ENCODE measurements at regions not wholly inside any gene's neighbourhood (a gene's known extent, or its start where the extent isn't known, plus 50 kb on each side); places are given as distances from the start of the nearest gene placed in this dataset.

DNA sequence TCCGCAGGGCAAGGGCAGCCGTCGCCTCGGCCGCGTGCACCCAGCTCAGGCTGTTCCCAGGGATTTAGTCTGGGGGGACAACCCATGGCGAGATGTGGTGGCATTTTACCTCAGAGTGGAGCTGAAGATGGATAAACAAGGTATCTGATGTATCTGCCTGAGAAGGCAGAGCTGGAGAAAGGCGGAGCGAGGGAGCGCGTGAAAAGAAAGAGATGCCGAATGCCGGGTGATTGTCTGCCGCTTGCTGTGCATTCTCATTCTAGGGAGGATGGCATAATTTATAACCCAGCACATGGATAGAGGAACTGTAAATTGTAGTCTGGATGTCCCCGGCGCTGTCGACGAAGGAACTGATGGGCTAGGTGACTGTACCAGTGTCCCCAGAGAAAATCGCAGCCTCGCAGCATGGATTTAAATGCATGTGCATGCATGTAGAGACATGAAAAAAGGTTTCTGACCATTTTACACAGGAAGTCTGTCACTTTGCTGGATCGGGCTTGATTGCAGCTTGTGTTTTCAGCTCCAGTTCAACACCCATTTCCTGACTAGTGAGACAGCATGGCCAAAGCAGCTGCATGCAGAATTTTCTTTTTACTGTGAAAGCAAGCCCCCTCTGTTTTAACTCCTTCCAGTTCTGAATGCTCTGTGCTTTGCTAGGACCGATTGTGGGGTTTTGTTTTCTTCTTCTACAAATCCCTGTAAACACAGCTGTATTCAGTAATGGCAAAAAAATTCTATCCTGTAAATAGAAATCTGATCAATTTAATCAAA is 149.7 kb downstream of the PRL start:
- no CpG with 5 or more reads among the region's 22 CpGs for WGBS (ENCODE audit: extremely low coverage, insufficient coverage, insufficient read length)
- Histone ChIP-seq H3K14ac (ENCODE audit: low read length) (peak overlapping the region; percentile 83), H4K91ac (ENCODE audit: low read depth, low read length) (peak overlapping the region; percentile 96), H3K4me1 (ENCODE audit: control insufficient read depth in 1 of 2, insufficient read depth in 2 of 2, low read length in 2 of 2) (peaks cover 14 to 22% of the 10 kb centered on the region in 2 experiments), H3K9ac (ENCODE audit: low read length) (no peak overlapping the region), H2BK120ac (ENCODE audit: insufficient read depth, low read length, poor library complexity) (peak overlapping the region; percentile 96), H3K27me3 (ENCODE audit: insufficient read depth, low read length) (no peaks in the 10 kb centered on the region), H3K4me3 (ENCODE audit: low read depth, low read length) (no peak overlapping the region), H2BK5ac (ENCODE audit: low read depth, low read length, poor library complexity) (peak overlapping the region; percentile 76), H3K79me2 (ENCODE audit: control insufficient read depth, insufficient read depth, low read length, poor library complexity) (peaks cover 2% of the 10 kb centered on the region), H3K18ac (ENCODE audit: low read length) (peak overlapping the region; percentile 92), H3K27ac (ENCODE audit: low read depth, low read length) (no peak overlapping the region), H3K79me1 (ENCODE audit: low read length) (peaks cover 9% of the 10 kb centered on the region), H3K23ac (ENCODE audit: low read length) (no peak overlapping the region), H3K4ac (ENCODE audit: low read depth, low read length) (peak overlapping the region; percentile 49), H2AK5ac (ENCODE audit: low read length) (peak overlapping the region; percentile 98), H2BK12ac (ENCODE audit: low read length) (peak overlapping the region; percentile 99), H4K8ac (ENCODE audit: low read depth, low read length) (peak overlapping the region; percentile 85), H4K12ac (ENCODE audit: low read depth, low read length) (no peak overlapping the region), H3K4me2 (ENCODE audit: low read length) (no peak overlapping the region), H3K36me3 (ENCODE audit: control insufficient read depth in 1 of 2, insufficient read depth in 2 of 2, low read length in 2 of 2) (peaks cover 0 to 5% of the 10 kb centered on the region in 2 experiments), H2AFZ (ENCODE audit: insufficient read depth, low read length, poor library complexity) (no peak overlapping the region), H3K9me3 (ENCODE audit: insufficient read depth, low read depth, low read length) (no peaks in the 10 kb centered on the region)
- no peak for DNase-seq

DNA sequence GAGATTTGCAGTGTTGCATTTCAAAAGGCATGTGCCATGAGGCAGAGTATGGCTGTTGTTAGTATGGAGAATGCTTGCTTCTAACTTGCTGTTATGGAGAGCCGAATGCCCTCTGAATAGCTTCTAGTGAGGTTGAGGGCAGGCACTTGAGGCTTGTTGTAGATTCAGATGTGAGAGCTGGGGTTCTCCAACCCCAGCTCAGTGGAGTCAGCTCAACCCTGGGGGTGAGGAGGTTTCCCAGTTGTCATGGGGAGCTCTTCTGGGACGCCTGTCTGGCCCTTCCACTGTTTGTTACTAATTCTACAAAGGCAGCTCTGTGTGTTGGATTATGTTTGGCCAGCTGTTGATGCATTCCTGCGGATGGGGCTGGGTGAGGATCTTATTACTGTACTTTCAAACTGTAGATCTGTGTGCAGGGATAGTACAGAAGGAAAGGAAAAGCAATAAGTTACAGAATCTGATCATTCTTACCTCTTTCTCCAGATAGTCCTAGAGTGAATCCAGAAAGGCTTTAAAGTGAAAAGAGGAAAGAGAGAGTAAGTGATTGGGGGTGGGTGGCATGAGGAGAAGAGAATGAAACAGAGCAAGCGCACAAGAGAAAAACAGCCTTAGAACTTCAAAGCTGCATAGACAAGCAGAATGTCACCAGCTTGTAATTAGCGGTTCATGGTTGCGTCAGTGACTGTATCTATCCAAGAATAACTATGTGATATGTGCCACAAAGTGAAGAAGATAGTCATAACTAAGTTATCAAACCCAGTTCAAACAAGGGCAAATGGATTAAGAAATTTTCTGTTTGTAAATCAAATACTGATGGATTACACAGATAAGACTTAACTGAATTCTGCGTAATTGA is 148.7 kb downstream of the PRL start:
- Histone ChIP-seq H4K8ac (ENCODE audit: low read depth, low read length) (peak overlapping the region; percentile 22), H3K18ac (ENCODE audit: low read length) (no peak overlapping the region), H3K79me2 (ENCODE audit: control insufficient read depth, insufficient read depth, low read length, poor library complexity) (peaks cover 2% of the 10 kb centered on the region), H2AFZ (ENCODE audit: insufficient read depth, low read length, poor library complexity) (no peak overlapping the region), H2BK12ac (ENCODE audit: low read length) (peak overlapping the region; percentile 72), H3K14ac (ENCODE audit: low read length) (no peak overlapping the region), H3K4me3 (ENCODE audit: low read depth, low read length) (no peak overlapping the region), H2BK120ac (ENCODE audit: insufficient read depth, low read length, poor library complexity) (peak overlapping the region; percentile 46), H3K79me1 (ENCODE audit: low read length) (peaks cover 8% of the 10 kb centered on the region), H3K27ac (ENCODE audit: low read depth, low read length) (peak overlapping the region; percentile 68), H3K27me3 (ENCODE audit: insufficient read depth, low read length) (no peaks in the 10 kb centered on the region), H3K4ac (ENCODE audit: low read depth, low read length) (no peak overlapping the region), H3K9ac (ENCODE audit: low read length) (no peak overlapping the region), H3K4me2 (ENCODE audit: low read length) (peak overlapping the region; percentile 18), H2BK5ac (ENCODE audit: low read depth, low read length, poor library complexity) (peak overlapping the region; percentile 43), H4K12ac (ENCODE audit: low read depth, low read length) (no peak overlapping the region), H2AK5ac (ENCODE audit: low read length) (no peak overlapping the region), H3K36me3 (ENCODE audit: control insufficient read depth in 1 of 2, insufficient read depth in 2 of 2, low read length in 2 of 2) (peaks cover 0 to 5% of the 10 kb centered on the region in 2 experiments), H3K9me3 (ENCODE audit: insufficient read depth, low read depth, low read length) (no peaks in the 10 kb centered on the region), H4K91ac (ENCODE audit: low read depth, low read length) (no peak overlapping the region), H3K4me1 (ENCODE audit: control insufficient read depth in 1 of 2, insufficient read depth in 2 of 2, low read length in 2 of 2) (peaks cover 12 to 19% of the 10 kb centered on the region in 2 experiments), H3K23ac (ENCODE audit: low read length) (no peak overlapping the region)
- WGBS (ENCODE audit: extremely low coverage, insufficient coverage, insufficient read length), result no CpG with 5 or more reads among the region's 7 CpGs
- DNase-seq, result peak in 1 of 2 donors; percentile 6

DNA sequence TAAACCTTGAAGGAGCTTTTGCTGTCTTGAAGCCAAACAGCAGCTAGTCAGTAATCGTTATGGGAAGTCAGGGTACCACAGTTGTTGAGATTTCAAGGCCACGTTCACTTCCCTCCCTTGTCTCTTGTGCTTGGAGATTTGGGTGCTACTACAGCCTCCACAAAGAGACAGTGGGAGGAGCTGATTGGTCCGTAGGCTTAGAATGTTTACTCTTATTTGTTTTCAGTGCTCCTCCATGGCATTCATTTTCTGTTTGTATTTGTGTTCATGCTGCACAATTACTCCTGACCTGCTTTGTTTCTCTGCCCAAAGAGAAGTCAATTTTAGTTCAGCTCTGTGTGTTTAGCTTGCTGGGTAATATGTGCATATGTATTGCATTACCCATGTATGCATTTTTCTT is 147.7 kb downstream of the PRL start:
- H2BK120ac ChIP-seq (ENCODE audit: insufficient read depth, low read length, poor library complexity), result no peak overlapping the region
- H2AFZ ChIP-seq (ENCODE audit: insufficient read depth, low read length, poor library complexity), result no peak overlapping the region
- H3K36me3 ChIP-seq (ENCODE audit: control insufficient read depth in 1 of 2, insufficient read depth in 2 of 2, low read length in 2 of 2), result peaks cover 2 to 5% of the 10 kb centered on the region in 2 experiments
- no peak overlapping the region for H2AK5ac ChIP-seq (ENCODE audit: low read length)
- no peak overlapping the region for H3K4me2 ChIP-seq (ENCODE audit: low read length)
- no peak overlapping the region for H3K14ac ChIP-seq (ENCODE audit: low read length)
- no peak overlapping the region for H3K18ac ChIP-seq (ENCODE audit: low read length)
- H3K23ac ChIP-seq (ENCODE audit: low read length), result no peak overlapping the region
- no peak overlapping the region for H4K8ac ChIP-seq (ENCODE audit: low read depth, low read length)
- H3K27me3 ChIP-seq (ENCODE audit: insufficient read depth, low read length), result no peaks in the 10 kb centered on the region
- H3K27ac ChIP-seq (ENCODE audit: low read depth, low read length), result no peak overlapping the region
- peaks cover 12 to 19% of the 10 kb centered on the region in 2 experiments for H3K4me1 ChIP-seq (ENCODE audit: control insufficient read depth in 1 of 2, insufficient read depth in 2 of 2, low read length in 2 of 2)
- H2BK5ac ChIP-seq (ENCODE audit: low read depth, low read length, poor library complexity), result no peak overlapping the region
- no peak overlapping the region for H3K4me3 ChIP-seq (ENCODE audit: low read depth, low read length)
- H2BK12ac ChIP-seq (ENCODE audit: low read length), result no peak overlapping the region
- H3K9me3 ChIP-seq (ENCODE audit: insufficient read depth, low read depth, low read length), result no peaks in the 10 kb centered on the region
- H3K79me2 ChIP-seq (ENCODE audit: control insufficient read depth, insufficient read depth, low read length, poor library complexity), result peaks cover 2% of the 10 kb centered on the region
- H4K91ac ChIP-seq (ENCODE audit: low read depth, low read length), result peak overlapping the region; percentile 67
- no peak overlapping the region for H3K4ac ChIP-seq (ENCODE audit: low read depth, low read length)
- no peak overlapping the region for H3K9ac ChIP-seq (ENCODE audit: low read length)
- DNase-seq, result no peak
- H3K79me1 ChIP-seq (ENCODE audit: low read length), result peaks cover 8% of the 10 kb centered on the region
- no CpG with 5 or more reads among the region's 3 CpGs for WGBS (ENCODE audit: extremely low coverage, insufficient coverage, insufficient read length)
- no peak overlapping the region for H4K12ac ChIP-seq (ENCODE audit: low read depth, low read length)

DNA sequence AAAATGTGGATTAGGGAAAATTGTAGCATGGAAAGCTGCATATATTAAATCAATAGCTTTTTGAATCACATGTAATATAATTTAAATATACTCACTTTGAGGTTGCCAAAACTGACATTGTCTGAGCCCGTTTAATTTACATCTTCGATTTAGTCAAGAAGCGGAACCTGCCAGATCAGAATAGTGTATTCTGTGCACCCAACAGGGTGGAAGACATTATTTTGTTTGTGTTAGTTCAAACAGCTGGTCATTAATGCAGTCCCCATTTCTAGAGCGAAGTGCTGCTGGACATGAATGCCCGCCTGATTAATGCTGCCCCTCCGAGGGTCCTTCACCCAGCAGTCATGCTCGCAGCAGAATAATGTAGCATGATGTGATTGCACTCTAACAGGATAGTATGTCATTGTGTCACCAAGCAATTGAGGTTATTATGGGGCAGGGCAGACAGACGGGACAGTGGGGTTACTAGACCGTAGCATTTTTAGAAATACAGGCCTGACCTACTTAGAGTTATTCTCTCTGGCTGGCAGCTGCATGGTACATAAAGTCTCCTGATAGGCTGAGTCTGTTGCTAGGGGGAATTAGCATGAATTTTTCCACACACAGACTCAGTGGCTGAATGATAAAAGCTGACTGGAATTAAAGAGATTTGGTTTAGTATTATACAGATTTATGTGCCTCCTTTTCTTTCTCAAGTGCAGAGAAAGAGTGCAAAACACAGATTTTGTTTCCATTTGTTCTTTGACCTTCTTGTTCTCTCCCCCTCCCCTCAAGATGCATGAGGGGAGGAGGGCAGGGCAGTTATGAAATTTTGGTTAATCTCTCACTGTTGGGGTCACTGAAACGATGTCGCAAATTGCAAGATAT is 147.1 kb downstream of the PRL start:
- Histone ChIP-seq H3K79me1 (ENCODE audit: low read length) (peaks cover 8% of the 10 kb centered on the region), H3K36me3 (ENCODE audit: control insufficient read depth in 1 of 2, insufficient read depth in 2 of 2, low read length in 2 of 2) (peaks cover 2 to 5% of the 10 kb centered on the region in 2 experiments), H2BK120ac (ENCODE audit: insufficient read depth, low read length, poor library complexity) (no peak overlapping the region), H3K4me2 (ENCODE audit: low read length) (no peak overlapping the region), H3K4me3 (ENCODE audit: low read depth, low read length) (no peak overlapping the region), H3K9ac (ENCODE audit: low read length) (no peak overlapping the region), H3K18ac (ENCODE audit: low read length) (no peak overlapping the region), H3K4ac (ENCODE audit: low read depth, low read length) (no peak overlapping the region), H3K9me3 (ENCODE audit: insufficient read depth, low read depth, low read length) (no peaks in the 10 kb centered on the region), H3K4me1 (ENCODE audit: control insufficient read depth in 1 of 2, insufficient read depth in 2 of 2, low read length in 2 of 2) (peaks cover 12 to 19% of the 10 kb centered on the region in 2 experiments), H2AK5ac (ENCODE audit: low read length) (no peak overlapping the region), H3K14ac (ENCODE audit: low read length) (no peak overlapping the region), H3K79me2 (ENCODE audit: control insufficient read depth, insufficient read depth, low read length, poor library complexity) (peaks cover 2% of the 10 kb centered on the region), H4K91ac (ENCODE audit: low read depth, low read length) (no peak overlapping the region), H2BK12ac (ENCODE audit: low read length) (no peak overlapping the region), H3K23ac (ENCODE audit: low read length) (no peak overlapping the region), H3K27me3 (ENCODE audit: insufficient read depth, low read length) (no peaks in the 10 kb centered on the region), H4K8ac (ENCODE audit: low read depth, low read length) (no peak overlapping the region), H2BK5ac (ENCODE audit: low read depth, low read length, poor library complexity) (no peak overlapping the region), H4K12ac (ENCODE audit: low read depth, low read length) (no peak overlapping the region), H3K27ac (ENCODE audit: low read depth, low read length) (no peak overlapping the region), H2AFZ (ENCODE audit: insufficient read depth, low read length, poor library complexity) (no peak overlapping the region)
- no peak for DNase-seq
- no CpG with 5 or more reads among the region's 11 CpGs for WGBS (ENCODE audit: extremely low coverage, insufficient coverage, insufficient read length)

Measured in trophoblast cell (in vitro differentiated cells and primary cell).